Left ventricle myocardium inferior (tissue), 1 donor: ENCODE measurements at regions not wholly inside any gene's neighbourhood (a gene's known extent, or its start where the extent isn't known, plus 50 kb on each side); places are given as distances from the start of the nearest gene placed in this dataset.
"Not testable (repeated sequence)": the region's sequence is repeated elsewhere in the genome, so short reads cannot be mapped to it uniquely, and the experiment has no call there.

Experiments
- DNase-seq: peaks from one replicate; pipeline ENCODE4 v3.0.0-alpha.2; 2020
- H3K27ac ChIP-seq: fragments of 200-600 bp; replicated peaks from 2 replicates; pipeline ENCODE4 v1.8.0; 2021
- H3K27me3 ChIP-seq: fragments of 200-600 bp; 2 replicates; pipeline ENCODE4 v1.8.0; 2021; ENCODE audit warnings: low read depth
- H3K36me3 ChIP-seq: fragments of 200-600 bp; 2 replicates; pipeline ENCODE4 v1.8.0; 2021
- H3K4me1 ChIP-seq: fragments of 200-600 bp; 2 replicates; pipeline ENCODE4 v1.8.0; 2021
- H3K4me3 ChIP-seq: fragments of 200-600 bp; 2 replicates; pipeline ENCODE4 v1.8.0; 2021; ENCODE audit warnings: mild to moderate bottlenecking, moderate library complexity
- H3K9me3 ChIP-seq: fragments of 200-600 bp; replicated peaks from 2 replicates; pipeline ENCODE4 v1.8.0; 2021
- intact Hi-C: fragments of 100-400 bp; cut with micrococcal nuclease; formaldehyde crosslinking; loops from one replicate; pipeline ENCODE4 v1.11.0; 2022
- donor health status: DM: no; HTN: yes; CAD: no; lungs with severe emphysema.

DNA sequence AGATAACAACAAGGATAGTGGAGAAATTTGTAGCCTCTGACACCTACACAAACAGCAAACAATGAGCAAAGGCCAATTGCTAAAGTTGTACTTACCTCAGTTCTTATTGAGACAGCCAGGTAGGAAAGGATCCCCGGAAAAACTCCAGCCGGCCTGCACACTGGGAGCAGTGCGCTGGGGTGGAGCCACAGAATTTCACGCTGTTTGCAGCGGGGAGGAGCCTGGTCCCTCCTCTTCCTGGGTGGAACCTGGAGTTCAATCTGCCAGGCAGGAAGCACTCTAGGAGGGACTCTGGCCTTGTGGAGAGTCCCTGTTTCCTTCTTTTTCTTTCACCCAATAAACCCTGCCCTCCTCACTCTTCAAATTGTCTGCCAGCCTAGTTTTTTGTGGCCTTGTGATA is 382.6 kb upstream of the TGIF2LX start:
- intact Hi-C loops, H3K27me3 ChIP-seq, H3K4me1 ChIP-seq, H3K27ac ChIP-seq, H3K4me3 ChIP-seq, H3K9me3 ChIP-seq, H3K36me3 ChIP-seq, DNase-seq: not testable (repeated sequence)

- H3K27ac ChIP-seq, H3K36me3 ChIP-seq, DNase-seq, intact Hi-C loops, H3K4me1 ChIP-seq, H3K4me3 ChIP-seq, H3K9me3 ChIP-seq, H3K27me3 ChIP-seq: not testable (repeated sequence)
Observed at GRCh38 chrX:89557146-89557545, 364.6 kb upstream of the TGIF2LX start.

DNA sequence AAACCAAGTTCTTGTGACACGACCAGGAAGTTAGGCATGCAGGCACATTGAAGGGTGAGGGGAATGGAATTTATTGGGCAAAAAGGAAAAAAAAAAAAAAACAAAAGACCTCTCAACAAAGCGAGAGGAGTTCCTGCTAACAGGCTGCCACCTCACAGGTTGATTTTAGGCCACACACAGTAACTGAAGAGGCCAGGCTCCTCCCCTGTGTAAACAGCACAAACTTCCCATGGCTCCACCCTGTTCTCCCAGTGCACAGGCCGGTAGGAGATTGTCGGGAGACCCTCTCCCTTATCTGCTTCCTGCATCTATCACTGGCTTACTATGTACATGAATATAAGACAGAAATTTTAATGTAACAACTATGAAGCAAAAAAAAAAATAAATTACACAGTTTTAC is 359.6 kb upstream of the TGIF2LX start:
- H3K36me3 ChIP-seq, H3K27ac ChIP-seq, H3K9me3 ChIP-seq, H3K4me3 ChIP-seq, H3K27me3 ChIP-seq, DNase-seq, H3K4me1 ChIP-seq, intact Hi-C loops: not testable (repeated sequence)

DNA sequence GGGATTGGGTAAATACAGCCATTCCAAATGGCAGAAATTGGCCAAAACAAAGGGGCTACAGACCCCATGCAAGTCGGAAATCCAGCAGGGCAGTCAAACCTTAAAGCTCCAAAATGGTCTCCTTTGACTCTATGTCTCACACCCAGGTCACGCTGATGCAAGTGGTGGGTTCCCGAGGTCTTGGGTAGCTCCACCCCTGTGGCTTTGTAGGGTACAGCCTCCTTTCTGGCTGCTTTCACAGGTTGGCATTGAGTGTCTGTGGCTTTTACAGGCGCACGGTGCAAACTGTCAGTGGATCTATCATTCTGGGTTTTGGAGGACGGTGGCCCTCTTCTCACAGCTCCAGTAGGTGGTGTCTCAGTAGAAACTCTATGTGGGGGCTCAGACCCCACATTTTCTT is 358.6 kb upstream of the TGIF2LX start:
- intact Hi-C loops, H3K4me1 ChIP-seq, DNase-seq, H3K27me3 ChIP-seq, H3K36me3 ChIP-seq, H3K9me3 ChIP-seq, H3K4me3 ChIP-seq, H3K27ac ChIP-seq: not testable (repeated sequence)

DNA sequence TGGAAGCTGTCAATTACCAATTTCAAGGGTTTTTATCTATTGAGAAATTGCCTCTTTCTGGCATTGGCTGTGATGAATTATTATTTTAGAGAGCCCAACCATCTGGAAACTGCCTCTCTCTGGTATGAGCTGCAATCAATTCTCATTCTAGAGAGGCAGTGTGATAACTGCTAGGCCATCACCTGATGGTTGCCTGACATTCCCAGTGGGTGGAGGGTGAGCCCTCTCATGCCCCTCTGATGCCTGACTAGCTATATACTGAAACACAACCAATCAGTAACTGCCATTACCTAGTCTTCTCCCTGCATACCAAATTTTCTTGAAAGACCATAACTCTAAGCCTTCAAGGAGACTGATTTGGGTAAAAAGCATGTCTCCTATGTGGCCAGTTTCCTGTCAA is 353.9 kb upstream of the TGIF2LX start:
- H3K27ac ChIP-seq, H3K4me1 ChIP-seq, intact Hi-C loops, H3K36me3 ChIP-seq, H3K4me3 ChIP-seq, H3K9me3 ChIP-seq, H3K27me3 ChIP-seq, DNase-seq: not testable (repeated sequence)

DNA sequence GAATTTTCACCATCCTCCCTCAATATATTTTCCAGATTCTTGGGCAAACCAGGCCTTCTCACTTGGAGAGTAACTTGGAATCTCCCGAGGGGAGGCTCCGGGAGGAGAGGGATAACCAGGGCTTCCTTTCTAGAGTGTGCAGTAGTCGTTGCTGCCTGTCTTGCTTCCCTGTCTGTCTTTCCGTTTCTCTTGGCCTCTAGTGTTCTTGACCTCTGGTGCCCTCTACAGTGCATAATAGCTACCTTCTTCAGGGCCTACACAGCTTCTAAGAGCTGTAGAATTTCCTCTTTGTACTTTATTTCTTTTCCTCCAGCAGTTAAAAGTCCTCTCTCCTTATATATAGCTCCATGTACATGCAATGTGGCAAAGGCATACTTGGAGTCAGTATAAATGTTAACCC is 339.8 kb upstream of the TGIF2LX start:
- H3K27ac ChIP-seq, intact Hi-C loops, H3K27me3 ChIP-seq, H3K9me3 ChIP-seq, DNase-seq, H3K4me1 ChIP-seq, H3K36me3 ChIP-seq, H3K4me3 ChIP-seq: not testable (repeated sequence)

- H3K27me3 ChIP-seq, intact Hi-C loops, DNase-seq, H3K27ac ChIP-seq, H3K4me3 ChIP-seq, H3K4me1 ChIP-seq, H3K36me3 ChIP-seq, H3K9me3 ChIP-seq: not testable (repeated sequence)
Observed at GRCh38 chrX:89631858-89632257, 289.9 kb upstream of the TGIF2LX start.

DNA sequence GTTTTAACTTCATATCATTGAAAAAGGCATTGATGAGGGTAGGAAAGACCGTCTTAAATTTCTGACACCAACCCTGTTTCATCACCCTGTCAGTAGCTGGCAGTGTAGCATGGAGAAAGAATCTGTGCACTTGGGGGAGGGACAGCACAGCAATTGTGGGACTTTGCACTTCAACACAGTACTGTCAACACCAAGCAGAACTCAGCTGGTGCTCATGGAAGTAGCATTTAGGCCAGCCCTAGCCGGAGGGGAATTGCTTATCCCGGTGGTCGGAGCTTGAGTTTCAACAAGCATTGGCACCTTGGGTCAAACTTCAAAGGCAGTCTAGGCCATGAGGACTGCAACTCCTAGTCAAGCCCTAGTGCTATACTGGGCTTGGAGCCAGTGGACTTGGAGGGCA is 285.8 kb upstream of the TGIF2LX start:
- H3K27me3 ChIP-seq, H3K27ac ChIP-seq, H3K9me3 ChIP-seq, H3K4me1 ChIP-seq, intact Hi-C loops, H3K36me3 ChIP-seq, H3K4me3 ChIP-seq, DNase-seq: not testable (repeated sequence)

- H3K27me3 ChIP-seq, H3K4me1 ChIP-seq, H3K36me3 ChIP-seq, DNase-seq, H3K9me3 ChIP-seq, H3K27ac ChIP-seq, intact Hi-C loops, H3K4me3 ChIP-seq: not testable (repeated sequence)
Observed at GRCh38 chrX:89658662-89659061, 263.0 kb upstream of the TGIF2LX start.

- DNase-seq, H3K27me3 ChIP-seq, H3K9me3 ChIP-seq, H3K4me1 ChIP-seq, H3K4me3 ChIP-seq, H3K36me3 ChIP-seq, intact Hi-C loops, H3K27ac ChIP-seq: not testable (repeated sequence)
Observed at GRCh38 chrX:89706481-89706880, 215.2 kb upstream of the TGIF2LX start.

- H3K27me3 ChIP-seq, intact Hi-C loops, H3K36me3 ChIP-seq, H3K4me1 ChIP-seq, H3K27ac ChIP-seq, H3K4me3 ChIP-seq, DNase-seq, H3K9me3 ChIP-seq: not testable (repeated sequence)
Observed at GRCh38 chrX:89707363-89707927, 214.3 kb upstream of the TGIF2LX start.

DNA sequence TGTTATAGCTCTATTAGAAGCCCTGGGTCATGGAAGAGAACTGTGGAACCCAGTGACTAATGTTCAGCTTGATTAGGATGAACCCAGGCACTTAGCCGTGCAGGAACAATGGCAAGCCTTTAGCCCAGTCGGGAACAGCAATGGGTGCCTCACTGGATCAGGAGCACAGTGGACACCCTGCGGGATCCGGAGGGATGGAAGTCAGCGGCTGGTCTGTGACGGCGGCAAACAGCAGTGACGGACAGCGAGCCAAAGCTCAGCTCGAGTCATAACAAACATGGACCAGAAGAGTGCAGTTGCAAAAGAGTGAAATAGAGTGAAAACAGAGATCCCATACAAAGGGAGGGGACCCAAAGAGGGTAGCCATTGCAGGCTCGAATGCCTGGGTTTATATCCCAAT is 187.3 kb upstream of the TGIF2LX start:
- intact Hi-C loops, H3K27me3 ChIP-seq, H3K9me3 ChIP-seq, H3K4me3 ChIP-seq, DNase-seq, H3K4me1 ChIP-seq, H3K36me3 ChIP-seq, H3K27ac ChIP-seq: not testable (repeated sequence)

DNA sequence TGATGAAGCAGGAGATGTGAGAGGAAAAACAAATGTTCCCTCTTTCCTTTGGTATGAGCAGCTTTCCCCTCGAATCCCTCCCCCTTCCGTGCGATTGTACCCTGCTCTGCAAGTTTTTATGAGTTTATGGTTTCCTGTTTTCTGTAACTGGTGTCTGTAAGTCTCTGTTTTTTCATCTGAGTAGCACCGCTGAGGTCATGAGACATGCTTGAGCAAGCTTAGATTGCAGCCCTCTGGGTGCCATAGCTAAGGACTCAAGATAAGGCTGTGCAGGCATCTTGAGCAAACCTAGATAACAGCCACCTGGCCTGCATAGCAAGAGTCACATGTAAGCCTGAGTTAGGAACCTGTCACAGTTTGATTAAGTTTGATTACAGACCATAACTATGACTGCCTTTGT is 165.2 kb upstream of the TGIF2LX start:
- H3K9me3 ChIP-seq, H3K4me1 ChIP-seq, intact Hi-C loops, DNase-seq, H3K36me3 ChIP-seq, H3K4me3 ChIP-seq, H3K27me3 ChIP-seq, H3K27ac ChIP-seq: not testable (repeated sequence)
